Calu3 (cell line): ENCODE measurements at regions not wholly inside any gene's neighbourhood (a gene's known extent, or its start where the extent isn't known, plus 50 kb on each side); places are given as distances from the start of the nearest gene placed in this dataset.
A peak's percentile ranks its signal among the peaks of the same experiment; 100 is the strongest.

Experiments
- BruUV-seq: library from RNA; stranded (reverse); fragments of 400-500 nt; replicated peaks from 2 replicates; lab custom pipeline; 2021; lab: Mats Ljungman, UMichigan
- CTCF ChIA-PET: fragments of 300-600 bp; sonication (Branson Sonifier 250); formaldehyde crosslinking; loops from one replicate; lab custom pipeline; 2022; ENCODE audit warnings: antibody characterized with exemption; lab: Charles Lee
- DNase-seq: peaks from one replicate; pipeline ENCODE4 v3.0.0; 2022
- H3K27ac Mint-ChIP-seq: one replicate; pipeline ENCODE4 v1.8.0; 2022; ENCODE audit warnings: mixed read lengths; ENCODE audit not compliant: unreplicated experiment
- H3K27me3 Mint-ChIP-seq: one replicate; pipeline ENCODE4 v1.8.0; 2022; ENCODE audit warnings: mixed read lengths; ENCODE audit not compliant: unreplicated experiment
- H3K36me3 Mint-ChIP-seq: one replicate; pipeline ENCODE4 v1.8.0; 2022; ENCODE audit warnings: mild to moderate bottlenecking, moderate library complexity, mixed read lengths; ENCODE audit not compliant: insufficient read depth, unreplicated experiment
- H3K4me1 Mint-ChIP-seq: one replicate; pipeline ENCODE4 v1.8.0; 2022; ENCODE audit warnings: mild to moderate bottlenecking, low read depth, mixed read lengths; ENCODE audit not compliant: unreplicated experiment
- H3K4me3 Mint-ChIP-seq: one replicate; pipeline ENCODE4 v1.8.0; 2022; ENCODE audit warnings: mild to moderate bottlenecking, low read depth, moderate library complexity, mixed read lengths; ENCODE audit not compliant: unreplicated experiment
- H3K9me3 Mint-ChIP-seq: one replicate; pipeline ENCODE4 v1.8.0; 2022; ENCODE audit warnings: low read depth, mixed read lengths; ENCODE audit not compliant: unreplicated experiment
- CTCF ChIP-seq: fragments of 200-600 bp; IDR thresholded peaks from one replicate; pipeline ENCODE4 v1.8.0; 2022; ENCODE audit warnings: antibody characterized with exemption; ENCODE audit not compliant: unreplicated experiment
- intact Hi-C: fragments of 100-400 bp; cut with micrococcal nuclease; formaldehyde crosslinking; loops from one replicate; pipeline ENCODE4 v1.10.0; 2022; ENCODE audit not compliant: unreplicated experiment

DNA sequence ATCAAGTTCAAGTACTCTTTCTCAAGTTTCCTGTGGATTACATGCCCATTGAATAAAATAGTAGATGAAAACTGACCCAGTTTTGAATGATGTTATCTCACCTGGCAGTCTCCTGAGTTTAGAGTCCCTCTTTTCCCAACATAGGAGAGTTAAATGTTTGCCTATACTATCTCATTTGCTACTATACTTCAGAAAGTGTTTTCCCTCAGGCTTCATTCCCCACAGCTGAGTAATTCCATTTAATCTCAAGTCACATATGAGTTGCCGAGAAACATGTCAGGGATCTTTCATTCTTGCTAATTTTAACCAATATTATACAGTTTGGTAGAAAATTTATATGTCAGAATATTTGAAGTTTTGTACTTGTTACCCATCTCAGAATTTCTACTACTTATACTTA is 150.4 kb upstream of the CDH19 start:
- Mint-ChIP-seq H3K27ac (no peak overlapping the region), H3K27me3 (no peaks in the 10 kb centered on the region), H3K9me3 (peaks cover 2% of the 10 kb centered on the region), H3K4me1 (peaks cover 15% of the 10 kb centered on the region), H3K36me3 (no peaks in the 10 kb centered on the region), H3K4me3 (no peak overlapping the region)
- intact Hi-C loops: loop anchor here (5.0 to 10.0 kb wide), 2 partner anchors 120 to 448 kb away; no protein-coding TSS in a partner anchor
- CTCF ChIA-PET: no interaction called here
- TF ChIP-seq CTCF: no peak
- no TSS peak for BruUV-seq
- DNase-seq: no peak

- peak; percentile 4 for DNase-seq
- CTCF ChIA-PET: interaction anchor here (1.0 kb wide), 1 partner anchor 787 kb away, joined by 3 read pairs; no protein-coding TSS in a partner anchor
- Mint-ChIP-seq H3K27me3 (no peaks in the 10 kb centered on the region), H3K4me3 (no peak overlapping the region), H3K9me3 (peaks cover 2% of the 10 kb centered on the region), H3K36me3 (no peaks in the 10 kb centered on the region), H3K27ac (peak overlapping the region; percentile 37), H3K4me1 (peaks cover 18% of the 10 kb centered on the region)
- no TSS peak for BruUV-seq
- intact Hi-C loops: loop anchor here (5.0 to 10.0 kb wide), 2 partner anchors 122 to 450 kb away; no protein-coding TSS in a partner anchor
- TF ChIP-seq CTCF: no peak
These were observed 148.8 kb upstream of the CDH19 start for GRCh38 chr18:66752733-66753132.

- Mint-ChIP-seq H3K27ac (no peak overlapping the region), H3K36me3 (no peaks in the 10 kb centered on the region), H3K27me3 (no peaks in the 10 kb centered on the region), H3K9me3 (no peaks in the 10 kb centered on the region), H3K4me1 (peaks cover 19% of the 10 kb centered on the region), H3K4me3 (no peak overlapping the region)
- no peak for TF ChIP-seq CTCF
- no TSS peak for BruUV-seq
- intact Hi-C loops: loop anchor here (1.0 to 10.0 kb wide), 5 partner anchors 125 to 811 kb away; no protein-coding TSS in a partner anchor
- CTCF ChIA-PET: interaction anchor here (0.6 to 1.5 kb wide), 4 partner anchors 19 to 543 kb away, joined by 3 to 7 read pairs (median 5); no protein-coding TSS in a partner anchor
- DNase-seq: no peak
These were observed 145.7 kb upstream of the CDH19 start for GRCh38 chr18:66749481-66750035.

DNA sequence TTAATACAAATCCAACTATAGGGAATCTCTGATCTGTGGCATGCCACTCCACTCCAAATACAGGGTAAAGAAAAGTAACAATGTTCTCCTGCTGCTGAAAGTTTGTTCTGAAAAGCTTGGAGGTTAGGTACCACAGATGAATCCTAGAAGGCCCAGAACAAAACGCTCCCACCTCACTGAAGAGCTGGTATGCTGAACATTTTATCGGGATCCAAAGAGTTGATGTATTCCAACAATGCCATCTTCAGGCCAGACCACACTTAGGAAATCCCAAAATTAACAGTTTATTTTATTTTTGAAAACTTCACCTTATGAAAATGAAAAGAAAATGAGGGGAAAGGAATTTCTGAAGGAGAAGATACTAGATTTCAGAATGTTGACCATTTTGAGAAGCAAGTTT is 145.1 kb upstream of the CDH19 start:
- Mint-ChIP-seq H3K4me1 (peaks cover 25% of the 10 kb centered on the region), H3K4me3 (no peak overlapping the region), H3K36me3 (no peaks in the 10 kb centered on the region), H3K27me3 (no peaks in the 10 kb centered on the region), H3K27ac (no peak overlapping the region), H3K9me3 (peaks cover 4% of the 10 kb centered on the region)
- CTCF ChIA-PET: interaction anchor here (0.6 to 1.5 kb wide), 3 partner anchors 19 to 253 kb away, joined by 3 to 7 read pairs (median 3); no protein-coding TSS in a partner anchor
- BruUV-seq: no TSS peak
- DNase-seq: peak; percentile 34
- intact Hi-C loops: loop anchor here (1.0 to 5.0 kb wide), 3 partner anchors 189 to 810 kb away; no protein-coding TSS in a partner anchor
- TF ChIP-seq CTCF: no peak
